NCI-H146 treated with DMSO at 0.1 percent for 48 hours (cell line): ENCODE measurements at regions not wholly inside any gene's neighbourhood (a gene's known extent, or its start where the extent isn't known, plus 50 kb on each side); places are given as distances from the start of the nearest gene placed in this dataset.
"Not testable (repeated sequence)": the region's sequence is repeated elsewhere in the genome, so short reads cannot be mapped to it uniquely, and the experiment has no call there.

Experiments
- DNase-seq: peaks from one replicate; lab custom pipeline; 2025; ENCODE audit not compliant: unreplicated experiment; lab: John Stamatoyannopoulos, UW

DNA sequence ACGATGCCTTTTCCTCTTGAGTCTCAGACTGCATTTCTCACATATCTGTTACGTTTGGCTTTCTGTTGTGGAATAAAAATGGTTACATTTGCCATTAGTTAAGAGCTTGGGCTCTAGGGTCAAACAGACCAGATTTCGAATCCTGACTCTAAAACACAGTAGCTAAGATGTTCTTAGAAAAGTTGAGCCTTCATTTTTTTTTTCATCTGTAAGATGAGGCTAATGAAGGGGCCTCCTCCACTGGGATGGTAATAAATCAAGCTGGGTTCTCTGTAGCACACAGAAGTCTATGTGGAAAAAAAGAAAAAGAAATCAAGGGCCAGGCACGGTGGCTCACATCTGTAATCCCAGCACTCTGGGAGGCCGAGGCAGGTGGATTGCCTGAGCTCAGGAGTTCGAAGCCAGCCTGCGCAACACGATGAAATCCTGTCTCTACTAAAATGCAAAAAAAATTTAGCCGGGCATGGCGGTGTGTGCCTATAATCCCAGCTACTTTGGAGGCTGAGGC is 49.9 kb upstream of the CAPRIN1 start:
- no peak for DNase-seq

DNA sequence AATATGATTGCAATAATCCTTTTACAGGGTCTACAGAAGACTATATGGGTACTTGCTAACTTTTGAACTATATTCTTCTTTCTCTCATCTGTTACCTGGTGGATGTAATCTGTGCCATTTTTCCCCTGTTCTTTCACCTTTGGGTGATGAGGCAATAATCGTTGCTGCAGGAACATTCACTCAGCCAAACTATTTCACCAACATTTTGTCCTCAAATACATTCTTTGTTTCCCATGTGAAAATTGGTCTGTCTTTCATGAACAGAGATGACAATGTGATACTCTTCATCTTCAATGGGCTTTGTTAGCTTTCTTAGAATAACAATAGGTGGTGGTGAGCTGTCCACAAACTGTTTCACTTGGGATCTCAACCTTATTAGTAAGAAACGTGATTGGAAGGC is 52.1 kb upstream of the CAPRIN1 start:
- no peak for DNase-seq

DNA sequence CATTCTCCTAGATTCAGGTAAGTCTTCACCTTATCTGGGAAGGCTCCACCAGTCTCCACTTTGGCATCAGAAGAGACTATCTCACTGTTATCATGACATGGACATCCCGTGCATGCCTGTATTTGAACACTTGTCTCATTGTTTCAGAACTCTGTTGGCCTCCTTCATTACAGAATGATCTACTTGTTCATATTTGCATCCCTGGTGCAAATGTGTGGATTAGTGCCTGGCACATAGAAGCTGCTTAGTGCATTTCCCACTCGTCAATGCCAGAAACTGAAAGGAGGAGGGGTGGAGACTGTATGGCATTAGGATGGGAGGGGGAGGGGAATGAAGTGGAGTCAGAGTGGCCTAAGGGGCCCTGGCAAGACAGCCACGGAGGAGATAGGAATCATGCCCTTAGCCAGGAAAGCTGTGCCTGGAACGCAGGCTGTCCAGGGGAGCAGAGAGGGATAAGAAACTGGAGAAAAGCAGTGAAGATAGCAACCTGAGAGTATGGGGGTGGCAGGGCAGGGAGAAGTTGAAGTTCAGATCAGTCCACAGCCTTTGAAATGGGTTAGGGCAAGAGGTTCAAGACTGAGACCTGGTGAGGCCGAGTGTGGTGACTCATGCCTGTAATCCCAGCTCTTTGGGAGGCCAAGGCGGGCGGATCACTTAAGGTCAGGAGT is 53.8 kb upstream of the CAPRIN1 start:
- DNase-seq, result no peak

DNA sequence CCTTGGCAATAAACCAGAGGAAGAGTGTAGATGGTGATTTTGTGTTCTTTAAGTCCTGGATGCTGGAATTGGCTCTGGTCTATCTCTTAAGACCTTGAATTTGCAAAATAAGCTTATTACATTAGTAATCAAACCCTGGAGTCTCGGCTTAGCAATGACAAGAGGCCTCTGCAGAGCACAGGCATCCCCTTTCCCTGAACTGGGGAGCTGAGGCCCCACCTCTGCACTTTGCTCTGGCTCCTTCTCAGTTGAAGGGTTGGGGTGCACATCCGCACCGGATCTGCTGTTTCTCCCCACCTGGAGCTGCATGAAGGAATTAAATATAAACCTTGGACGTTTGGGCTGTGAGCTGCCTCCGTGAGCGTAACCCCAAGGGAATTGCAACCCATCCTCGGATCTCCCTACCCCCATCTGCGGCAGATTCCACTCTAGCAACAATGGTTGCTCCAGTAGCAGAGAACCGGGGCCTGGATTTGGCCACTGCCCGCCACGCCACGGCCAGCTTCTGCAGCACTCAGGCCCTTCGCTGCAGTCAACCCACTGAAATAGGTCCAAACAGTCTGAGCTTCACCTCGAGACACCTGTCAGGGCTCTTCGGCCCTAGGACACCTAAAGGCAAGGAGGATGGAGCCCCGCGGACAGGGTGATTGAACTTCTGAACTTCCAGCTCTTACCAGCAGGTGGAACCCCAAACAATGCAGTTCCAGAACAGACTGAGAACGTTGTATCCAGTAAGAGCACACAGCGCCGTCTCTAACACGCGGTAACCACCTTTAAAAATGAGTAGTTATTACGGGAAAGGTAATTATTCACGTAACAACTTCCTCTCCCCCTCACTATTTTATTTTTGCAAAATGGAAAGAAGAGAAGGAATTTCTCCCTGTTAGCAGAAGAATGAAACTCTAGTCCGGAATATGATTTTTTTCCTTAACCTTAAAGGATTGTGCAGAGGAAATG is 54.8 kb upstream of the CAPRIN1 start:
- peak; percentile 58 for DNase-seq

DNA sequence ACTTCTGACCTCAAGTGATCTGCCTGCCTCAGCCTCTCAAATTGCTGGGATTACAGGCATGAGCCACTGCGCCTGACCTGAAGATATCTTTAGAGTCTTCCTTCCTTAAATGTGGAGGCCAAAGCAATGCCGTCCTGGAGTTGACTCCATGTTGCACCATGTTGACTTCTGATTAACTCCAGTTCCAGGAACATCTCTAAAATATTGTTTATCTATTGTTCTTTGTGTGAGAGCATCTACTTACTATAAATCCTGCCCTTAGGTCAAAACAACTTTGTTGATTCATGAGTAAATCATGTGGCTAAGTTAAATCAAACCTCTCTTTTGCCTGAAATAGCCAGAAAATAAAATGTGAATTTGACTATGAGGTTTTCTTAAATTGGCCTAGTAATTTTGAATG is 56.6 kb upstream of the CAPRIN1 start:
- DNase-seq, result no peak

DNA sequence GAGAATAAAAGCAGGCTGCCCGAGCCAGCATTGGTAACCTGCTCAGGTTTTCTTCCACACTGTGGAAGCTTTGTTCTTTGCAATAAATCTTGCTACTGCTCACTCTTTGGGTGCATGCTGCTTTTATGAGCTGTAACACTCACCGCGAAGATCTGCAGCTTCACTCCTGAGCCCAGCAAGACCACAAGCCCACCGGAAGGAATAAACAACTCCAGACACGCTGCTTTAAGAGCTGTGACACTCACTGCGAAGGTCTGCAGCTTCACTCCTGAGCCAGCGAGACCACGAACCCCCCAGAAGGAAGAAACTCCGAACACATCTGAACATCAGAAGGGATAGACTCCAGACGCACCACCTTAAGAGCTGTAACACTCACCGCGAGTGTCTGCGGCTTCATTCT is 60.4 kb upstream of the CAPRIN1 start:
- DNase-seq, result not testable (repeated sequence)

DNA sequence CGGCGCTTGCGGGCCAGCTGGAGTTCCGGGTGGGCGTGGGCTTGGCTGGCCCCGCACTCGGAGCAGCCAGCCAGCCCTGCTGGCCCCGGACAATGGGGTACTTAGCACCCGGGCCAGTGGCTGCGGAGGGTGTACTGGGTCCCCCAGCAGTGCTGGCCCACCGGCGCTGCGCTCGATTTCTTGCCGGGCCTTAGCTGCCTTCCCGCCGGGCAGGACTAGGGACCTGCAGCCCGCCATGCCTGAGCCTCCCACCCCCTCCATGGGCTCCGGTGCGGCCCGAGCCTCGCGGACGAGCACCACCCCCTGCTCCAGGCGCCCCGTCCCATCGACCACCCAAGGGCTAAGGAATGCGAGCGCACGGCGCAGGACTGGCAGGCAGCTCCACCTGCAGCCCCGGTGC is 61.4 kb upstream of the CAPRIN1 start:
- not testable (repeated sequence) for DNase-seq

DNA sequence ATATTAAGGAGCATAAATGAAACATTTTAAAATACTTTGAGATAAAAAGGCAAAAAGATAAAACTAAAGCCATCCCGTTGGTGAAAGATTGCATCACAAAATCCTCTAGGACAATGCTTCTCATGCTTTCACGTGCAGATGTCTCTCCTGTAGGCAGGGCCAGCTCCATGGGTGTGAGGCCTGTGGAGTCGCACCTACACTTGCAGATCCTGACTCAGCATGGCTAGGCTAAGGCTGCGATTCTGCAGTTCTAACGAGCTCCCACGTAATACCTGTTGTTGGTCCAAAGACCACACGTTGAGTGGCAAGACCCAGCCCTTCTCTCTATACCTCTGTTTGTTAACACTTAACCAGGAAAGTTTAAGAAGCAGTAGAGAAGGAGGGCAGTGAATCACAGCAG is 62.1 kb upstream of the CAPRIN1 start:
- no peak for DNase-seq

DNA sequence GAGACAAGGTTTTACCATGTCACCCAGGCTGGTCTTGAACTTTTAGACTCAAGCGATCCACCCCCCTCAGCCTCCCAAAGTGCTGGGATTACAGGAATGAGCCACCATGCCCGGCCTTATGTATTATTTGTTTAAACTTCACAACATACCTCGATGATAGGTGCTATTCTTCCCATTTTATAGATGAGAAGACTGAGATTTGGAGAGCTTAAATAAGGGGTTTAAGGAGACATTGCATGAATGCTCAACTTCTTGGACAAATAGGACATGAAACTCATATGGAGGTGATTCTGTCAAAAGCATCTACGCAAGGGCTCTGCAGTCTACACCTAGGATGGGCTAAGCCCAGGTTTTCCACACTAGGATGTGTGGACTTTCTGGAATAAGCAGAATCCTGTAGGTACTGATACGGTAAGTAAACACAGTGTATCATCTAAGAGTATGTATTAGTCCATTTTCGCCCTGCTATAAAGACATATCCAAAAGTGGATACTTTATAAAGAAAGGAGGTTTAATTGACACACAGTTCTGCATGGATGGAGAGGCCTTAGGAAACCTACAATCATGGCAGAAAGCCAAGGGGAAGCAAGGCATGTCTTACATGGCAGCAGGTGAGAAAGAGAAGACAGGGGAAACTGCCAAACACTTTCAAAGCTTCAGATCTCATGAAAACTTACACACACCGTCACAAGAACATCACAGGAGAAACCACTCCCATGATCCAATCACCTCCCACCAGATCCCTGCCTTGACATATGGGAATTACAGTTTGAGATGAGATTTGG is 62.8 kb upstream of the CAPRIN1 start:
- DNase-seq, result no peak

DNA sequence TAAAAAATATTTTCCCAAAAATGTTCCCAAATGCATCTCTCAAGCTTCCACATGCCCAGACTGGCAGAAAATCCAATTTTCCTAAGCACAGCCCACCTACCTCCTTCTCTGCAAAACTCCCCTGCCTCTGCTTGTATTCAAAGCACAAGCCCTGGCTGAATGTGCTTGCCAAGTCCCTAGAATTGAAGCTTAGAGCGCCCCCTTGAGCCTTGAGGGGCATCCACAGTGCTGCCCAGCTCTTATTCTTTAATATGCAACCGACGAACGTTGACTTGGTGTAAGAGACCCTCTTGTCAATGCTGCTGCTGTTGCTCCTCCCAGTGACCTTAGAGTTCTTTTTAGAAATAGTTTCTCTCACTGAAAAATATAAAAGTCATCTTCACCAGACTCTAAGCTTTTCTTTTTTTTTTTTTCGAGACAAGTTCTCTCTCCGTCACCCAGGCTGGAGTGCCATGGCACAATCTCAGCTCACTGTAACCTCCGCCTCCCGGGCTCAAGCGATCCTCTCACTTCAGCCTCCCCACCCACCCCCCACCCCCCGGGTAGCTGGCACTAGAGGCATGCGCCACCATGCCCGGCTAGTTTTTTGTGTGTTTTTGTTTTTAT is 63.5 kb upstream of the CAPRIN1 start:
- DNase-seq, result no peak

DNA sequence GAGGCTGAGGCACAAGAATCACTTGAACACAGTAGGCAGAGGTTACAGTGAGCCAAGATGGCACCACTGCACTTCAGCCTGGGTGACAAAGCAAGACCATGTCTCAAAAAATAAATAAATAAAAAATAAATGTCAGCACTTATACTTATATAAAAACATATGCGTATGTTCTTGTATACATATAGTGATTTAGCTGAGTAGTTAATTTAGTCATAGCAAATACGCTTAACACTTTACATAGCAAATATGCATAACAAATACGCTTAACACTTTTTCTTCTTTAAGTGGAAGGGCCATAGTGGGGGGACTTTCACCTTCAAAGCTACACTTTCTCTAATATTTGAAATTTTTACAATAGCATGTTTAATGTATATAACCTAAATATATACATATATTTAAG is 64.0 kb upstream of the CAPRIN1 start:
- DNase-seq, result no peak

DNA sequence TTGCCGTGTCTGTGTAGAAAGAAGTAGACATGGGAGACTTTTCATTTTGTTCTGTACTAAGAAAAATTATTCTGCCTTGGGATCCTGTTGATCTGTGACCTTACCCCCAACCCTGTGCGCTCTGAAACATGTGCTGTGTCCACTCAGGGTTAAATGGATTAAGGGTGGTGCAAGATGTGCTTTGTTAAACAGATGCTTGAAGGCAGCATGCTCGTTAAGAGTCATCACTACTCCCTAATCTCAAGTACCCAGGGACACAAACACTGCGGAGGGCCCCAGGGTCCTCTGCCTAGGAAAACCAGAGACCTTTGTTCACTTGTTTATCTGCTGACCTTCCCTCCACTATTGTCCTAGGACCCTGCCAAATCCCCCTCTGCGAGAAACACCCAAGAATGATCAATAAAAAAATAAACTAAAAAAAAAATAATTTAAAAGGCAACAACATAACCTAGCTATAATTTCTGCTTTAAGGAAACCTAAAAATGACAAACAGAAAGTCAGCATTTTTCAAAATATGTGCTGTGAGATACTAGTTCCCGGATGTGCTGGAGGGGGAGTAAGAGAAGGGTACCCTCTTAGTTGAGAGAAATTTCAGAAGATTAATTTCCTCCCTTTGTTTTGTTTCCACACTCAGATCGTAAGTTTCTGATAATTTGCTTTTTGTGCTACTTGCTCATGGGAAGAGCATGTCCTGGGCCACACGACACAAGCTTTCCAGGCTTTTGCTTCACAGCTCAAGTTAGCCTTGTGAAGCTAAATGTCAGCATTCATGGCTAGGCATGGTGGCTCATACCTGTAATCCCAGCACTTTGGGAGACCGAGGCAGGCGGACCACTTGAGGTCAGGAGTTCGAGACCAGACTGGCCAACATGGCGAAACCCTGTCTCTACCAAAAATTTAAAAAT is 64.7 kb upstream of the CAPRIN1 start:
- not testable (repeated sequence) for DNase-seq

DNA sequence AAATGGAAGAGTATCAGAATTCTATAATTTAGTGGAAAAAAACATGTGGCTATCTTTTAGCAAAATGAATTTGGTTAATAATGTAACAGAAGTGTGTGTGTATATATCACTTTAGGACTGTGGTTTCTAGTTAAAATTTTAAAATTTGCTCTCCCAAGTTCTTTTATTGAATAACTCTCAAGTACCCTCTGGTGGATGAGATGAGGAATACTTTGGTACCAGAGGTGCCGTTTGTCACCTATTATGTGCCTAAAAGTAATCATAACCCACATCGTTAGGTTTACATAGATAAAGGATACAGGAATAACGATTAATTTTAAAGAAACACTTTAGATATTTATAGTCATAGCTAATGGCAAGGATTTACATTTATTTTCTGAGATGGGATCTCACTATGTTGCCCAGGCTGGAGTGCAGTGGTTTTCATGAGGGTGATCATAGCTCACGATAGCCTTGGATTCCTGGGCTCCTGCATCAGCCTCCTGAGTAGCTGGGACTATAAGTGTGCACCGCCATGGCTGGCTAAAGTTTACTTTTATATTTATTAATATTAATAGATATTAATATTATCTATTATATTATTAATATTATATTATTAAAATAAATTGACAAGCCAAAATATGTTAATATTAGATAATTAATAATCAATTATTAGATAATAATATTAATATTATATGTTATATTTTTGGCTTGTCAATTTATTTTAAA is 66.7 kb upstream of the CAPRIN1 start:
- DNase-seq, result no peak

DNA sequence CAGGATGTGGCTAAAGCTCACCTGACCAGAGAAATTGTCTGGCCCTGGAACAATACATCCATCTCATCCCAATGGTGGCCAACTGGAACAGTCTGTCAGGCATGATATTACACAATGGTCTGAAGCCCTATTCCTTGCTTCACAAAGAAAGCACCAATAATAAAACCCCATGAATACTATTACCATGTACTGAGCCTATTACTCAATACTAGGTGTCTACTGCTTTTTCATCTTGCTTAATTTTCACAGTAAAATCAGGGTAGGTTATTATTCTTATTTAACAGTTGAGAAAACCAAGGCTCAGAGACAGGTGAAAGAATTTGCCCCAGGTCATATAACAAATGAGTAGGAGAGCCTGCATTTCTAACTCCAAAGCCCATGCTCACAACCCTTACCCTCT is 68.9 kb upstream of the CAPRIN1 start:
- no peak for DNase-seq

DNA sequence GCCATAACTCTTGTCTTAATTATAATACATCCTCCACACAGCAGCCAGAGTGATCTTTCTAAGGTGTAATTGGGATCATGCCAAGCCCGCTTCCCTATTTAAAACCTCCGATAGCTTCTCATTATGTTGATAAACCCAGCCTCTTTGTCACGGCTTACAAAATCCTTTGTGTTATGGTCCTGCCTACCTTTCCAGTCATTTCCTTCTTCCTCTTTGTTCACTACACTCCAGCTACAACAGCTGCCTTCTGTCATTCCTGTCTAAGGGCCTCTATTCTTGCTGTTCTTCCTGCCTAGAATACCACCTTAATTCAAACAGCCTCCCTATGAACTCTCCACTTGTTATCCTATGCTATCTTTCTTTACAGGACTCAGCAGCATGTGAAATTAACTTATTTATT is 70.6 kb upstream of the CAPRIN1 start:
- DNase-seq, result peak; percentile 3

DNA sequence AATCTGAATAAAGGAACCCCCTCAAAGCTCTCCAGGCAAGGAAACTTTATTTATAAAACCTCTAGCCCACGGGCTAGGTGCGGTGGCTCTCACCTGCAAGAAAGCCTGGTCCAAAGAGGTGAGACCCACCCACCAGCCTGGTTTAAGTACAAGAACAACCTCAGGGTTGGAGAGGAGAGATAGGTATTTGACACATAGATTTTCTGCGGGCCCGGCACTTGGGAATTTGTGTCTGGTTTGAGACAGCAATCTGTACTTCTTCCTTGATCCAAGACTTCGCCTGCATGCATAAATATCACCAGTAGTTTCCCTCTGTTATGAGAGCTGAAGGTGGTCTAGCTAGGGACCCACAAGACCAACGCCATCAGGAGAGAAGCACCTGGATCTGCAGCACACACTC is 73.2 kb upstream of the CAPRIN1 start:
- no peak for DNase-seq

DNA sequence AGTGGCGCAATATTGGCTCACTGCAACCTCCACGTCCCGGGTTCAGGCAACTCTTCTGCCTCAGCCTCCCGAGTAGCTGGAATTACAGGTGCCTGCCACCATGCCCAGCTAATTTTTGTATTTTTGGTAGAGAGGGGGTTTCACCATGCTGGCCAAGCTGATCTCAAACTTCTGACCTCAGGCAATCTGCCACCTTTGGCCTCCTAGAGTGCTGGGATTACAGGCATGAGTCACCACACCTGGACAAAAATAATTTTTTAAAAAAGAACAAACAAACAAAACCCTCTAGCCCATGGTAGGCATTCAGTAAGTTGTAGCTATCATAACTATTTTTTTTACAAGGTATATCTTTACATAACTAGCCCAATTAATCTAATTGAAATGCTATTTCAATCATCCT is 73.9 kb upstream of the CAPRIN1 start:
- no peak for DNase-seq

DNA sequence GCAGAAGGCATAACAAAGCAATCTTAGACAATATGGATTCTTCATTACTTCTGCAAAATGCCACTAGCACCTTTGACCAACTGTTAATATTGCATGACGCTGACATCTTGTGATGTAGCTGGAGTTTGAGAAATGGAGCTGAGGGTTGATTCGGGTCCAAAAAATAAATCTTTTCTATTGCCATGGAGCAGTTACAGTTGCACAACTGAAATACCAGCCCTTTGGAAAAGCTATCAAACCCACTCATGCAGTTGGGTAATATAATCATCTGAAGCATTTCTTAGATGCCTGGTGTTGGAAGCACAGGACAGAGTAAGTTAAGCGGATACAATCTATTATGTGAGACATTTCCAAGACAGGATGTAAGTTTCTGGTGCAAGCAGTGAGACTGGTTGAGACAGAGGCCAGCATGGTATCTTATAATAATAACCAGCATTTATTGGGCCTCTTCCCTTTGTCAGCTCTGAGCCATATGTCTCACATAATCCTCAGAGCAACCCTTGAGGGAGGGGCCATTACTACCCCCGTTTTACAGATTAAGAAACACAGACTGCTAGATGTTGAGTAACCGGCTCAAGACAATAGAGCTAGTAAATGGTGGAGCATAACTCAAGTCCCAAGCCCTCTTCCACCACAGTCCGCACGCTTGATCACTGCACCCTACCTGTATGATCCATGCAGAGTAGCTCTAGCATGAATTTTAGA is 74.9 kb upstream of the CAPRIN1 start:
- no peak for DNase-seq

DNA sequence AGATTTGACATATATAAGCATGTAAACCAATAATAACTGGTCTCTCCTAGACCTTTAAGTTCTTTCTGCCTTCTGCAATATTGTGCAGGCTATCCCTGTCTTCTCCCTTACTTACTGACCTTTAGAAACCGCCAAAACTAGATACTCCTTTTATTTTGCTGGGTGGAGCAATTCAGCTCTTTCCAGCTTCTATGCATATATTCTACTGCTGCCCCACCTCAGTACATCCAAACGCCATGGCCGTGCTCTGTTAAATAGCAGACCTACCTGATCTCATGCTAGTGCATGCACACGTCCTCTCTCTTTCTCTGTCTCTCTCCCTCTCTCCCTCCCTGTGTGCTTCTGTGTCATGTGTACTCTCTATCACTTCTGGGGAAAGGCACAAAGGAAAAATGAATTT is 76.7 kb upstream of the CAPRIN1 start:
- DNase-seq, result no peak
